ENCODE measurements at regions not wholly inside any gene's neighbourhood (a gene's known extent, or its start where the extent isn't known, plus 50 kb on each side); places are given as distances from the start of the nearest gene placed in this dataset.
A peak's percentile ranks its signal among the peaks of the same experiment; 100 is the strongest.
"Not testable (repeated sequence)": the region's sequence is repeated elsewhere in the genome, so short reads cannot be mapped to it uniquely, and the experiment has no call there.

DNA sequence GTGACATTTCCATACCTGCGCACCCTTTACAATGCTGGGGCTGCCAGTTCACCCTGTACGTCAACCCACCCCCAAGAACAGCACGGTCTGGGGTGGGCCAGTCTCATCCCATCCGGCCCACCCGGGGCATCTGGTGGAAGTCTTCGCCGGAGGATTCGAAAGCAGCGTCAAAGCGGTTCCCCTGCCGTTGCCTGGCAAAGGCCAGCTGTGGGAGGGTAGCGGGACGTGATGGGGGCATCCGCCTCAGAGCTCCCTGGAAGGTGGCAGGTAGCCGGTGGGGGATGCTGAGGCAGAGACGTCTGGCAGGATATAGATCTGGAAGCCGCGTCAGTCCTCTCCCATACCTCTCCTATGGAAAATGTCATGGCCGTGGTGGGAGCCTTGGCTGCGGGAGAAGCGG lies 749.1 kb upstream of the DEFB115 start:
- DNase-seq (ENCODE audit: low spot score), result not testable (repeated sequence)

DNA sequence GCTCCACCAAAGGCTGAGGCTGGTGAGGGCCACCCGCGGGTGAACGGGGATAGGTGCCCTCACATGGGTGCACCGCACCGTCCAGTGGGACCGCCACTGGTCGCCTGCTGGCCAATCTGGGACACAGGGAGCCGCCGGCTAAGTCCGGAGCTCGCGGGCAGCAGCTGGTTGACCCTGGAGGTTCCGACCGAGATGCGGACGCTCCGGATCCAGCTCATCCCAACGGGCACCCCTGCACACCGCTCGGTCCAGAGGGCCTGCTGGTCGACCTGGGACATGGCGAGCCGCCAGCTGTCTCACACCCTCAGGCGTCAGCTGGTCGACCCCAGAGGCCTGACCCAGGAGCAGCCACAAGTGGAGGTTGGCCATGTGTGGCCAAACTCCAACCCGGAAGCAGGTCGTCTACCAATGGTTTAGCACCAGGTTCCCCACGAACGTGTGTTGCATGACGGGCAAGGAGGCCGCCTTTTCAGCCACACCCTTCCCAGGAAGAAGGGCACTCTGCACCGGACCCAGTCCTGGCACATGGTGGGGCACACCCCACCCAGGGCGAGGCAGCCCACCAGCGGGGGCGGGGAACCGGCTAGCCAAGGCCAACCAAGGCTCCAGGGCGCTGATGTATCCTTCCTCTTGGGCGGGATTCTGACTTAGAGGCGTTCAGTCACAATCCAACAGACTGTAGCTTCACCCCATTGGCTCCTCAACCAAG lies 746.0 kb upstream of the DEFB115 start:
- DNase-seq (ENCODE audit: low spot score), result no peak

DNA sequence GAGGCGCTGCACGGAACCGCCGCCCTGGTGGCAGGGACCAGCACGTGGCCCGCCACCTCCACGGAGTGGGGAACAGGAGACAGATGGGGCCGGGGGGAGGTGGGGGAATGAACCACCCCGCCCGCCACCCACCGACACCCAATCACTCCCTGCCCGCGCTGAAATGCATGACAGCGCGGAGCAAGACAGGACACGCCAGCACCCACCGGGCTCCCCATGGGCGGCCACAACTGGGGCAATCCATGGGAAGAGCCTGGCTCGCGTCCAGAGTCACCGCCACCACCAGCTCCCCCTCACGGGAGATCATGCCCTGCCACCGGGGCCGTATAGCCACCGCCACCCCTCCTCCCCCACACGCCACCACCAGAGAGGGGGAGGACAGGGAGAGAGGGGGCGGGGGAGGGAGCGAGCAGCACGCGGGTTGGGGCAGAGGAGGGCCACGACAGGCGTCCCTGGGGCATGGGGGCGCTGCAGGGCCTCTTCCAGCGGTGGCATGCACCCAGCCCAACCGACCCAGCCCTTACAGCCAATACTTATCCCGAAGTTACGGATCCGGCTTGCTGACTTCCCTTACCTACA lies 744.3 kb upstream of the DEFB115 start:
- DNase-seq (ENCODE audit: low spot score), result no peak

DNA sequence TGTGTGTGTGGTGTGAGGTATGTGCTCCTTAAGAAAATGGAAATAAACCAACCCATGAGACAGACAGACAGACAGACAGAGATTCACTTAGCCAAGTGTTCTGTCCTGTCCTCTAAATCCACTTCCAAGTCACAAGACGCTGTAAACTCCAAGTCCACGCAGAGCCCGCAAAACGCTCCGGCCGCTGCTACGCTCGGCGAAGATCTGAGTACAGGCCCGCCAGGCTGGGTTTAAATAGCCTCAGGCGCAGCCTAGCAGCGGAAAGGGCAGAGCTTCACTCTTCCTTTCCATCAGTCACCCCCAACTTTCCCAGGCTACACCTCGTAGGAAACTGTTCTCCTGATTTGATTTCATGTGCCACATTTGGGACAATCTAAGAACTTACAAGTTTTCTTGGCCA lies 741.5 kb upstream of the DEFB115 start:
- not testable (repeated sequence) for DNase-seq (ENCODE audit: low spot score)

DNA sequence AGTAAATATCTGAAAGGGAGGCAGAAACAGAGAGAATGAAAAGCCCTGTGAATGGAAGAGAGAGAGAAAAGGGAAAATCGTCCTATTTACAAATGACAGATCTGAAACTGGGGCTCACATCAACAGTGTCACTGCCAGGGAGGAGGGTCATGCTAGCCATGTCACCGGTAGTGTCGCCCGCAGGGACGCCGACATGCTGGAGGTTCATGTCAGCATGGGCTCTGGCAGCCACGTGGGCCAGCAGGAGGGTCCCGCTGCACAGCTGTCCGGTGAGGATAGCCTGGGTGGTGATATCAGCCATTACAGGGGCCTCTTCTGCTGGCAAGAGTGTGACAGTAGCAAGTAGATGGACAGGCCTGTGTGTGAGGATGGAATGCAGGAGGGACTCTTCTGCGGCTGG lies 738.6 kb upstream of the DEFB115 start:
- DNase-seq (ENCODE audit: low spot score), result not testable (repeated sequence)

DNA sequence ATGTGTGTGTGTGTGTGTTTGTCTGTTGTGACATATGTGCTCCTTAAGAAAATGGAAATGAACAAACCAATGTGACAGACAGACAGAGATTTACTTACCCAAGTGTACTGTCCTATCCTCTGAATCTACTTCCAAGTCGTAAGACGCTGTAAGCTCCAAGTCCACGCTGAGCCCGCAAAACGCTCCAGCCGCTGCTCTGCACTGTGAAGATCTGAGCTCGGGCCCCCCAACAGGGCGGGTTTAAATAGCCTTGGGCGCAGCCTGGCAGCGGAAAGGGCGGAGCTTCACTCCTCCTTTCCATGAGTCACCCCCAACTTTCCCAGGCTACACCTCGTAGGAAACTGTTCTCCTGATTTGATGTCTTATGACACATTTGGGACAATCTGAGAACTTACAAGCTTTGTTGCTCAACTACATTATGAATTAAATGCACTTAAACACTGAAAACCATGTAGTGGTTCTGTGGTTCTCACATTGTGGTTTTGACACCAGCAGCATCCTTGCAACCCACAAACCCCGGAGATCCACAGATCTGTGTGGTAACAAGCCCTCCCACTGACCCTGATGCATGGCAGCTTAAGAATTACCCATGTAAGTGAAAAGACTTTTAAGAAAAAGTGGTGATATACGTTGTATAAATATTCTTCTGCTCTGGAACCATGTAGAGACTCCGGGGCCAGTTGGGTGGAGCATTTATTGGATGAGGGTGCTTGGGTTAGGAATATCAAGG lies 735.6 kb upstream of the DEFB115 start:
- DNase-seq (ENCODE audit: low spot score), result not testable (repeated sequence)

DNA sequence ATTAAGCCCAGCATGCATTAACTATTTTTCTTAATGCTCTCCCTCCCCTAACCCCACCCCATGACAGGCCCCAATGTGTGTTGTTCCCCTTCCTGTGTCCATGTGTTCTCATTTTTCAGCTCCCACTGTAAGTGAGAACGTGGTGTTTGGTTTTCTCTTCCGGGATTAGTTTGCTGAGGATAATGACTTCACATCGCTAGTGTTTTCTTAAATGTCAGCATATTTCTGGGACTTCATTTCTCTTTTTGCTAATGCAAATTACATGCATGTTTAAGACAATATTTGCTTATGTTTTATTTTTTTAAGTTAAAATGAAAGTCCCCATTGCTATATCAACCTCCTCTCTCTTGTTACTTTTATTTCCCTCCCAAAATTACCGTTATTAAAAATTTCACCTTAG lies 733.3 kb upstream of the DEFB115 start:
- DNase-seq (ENCODE audit: low spot score), result not testable (repeated sequence)

DNA sequence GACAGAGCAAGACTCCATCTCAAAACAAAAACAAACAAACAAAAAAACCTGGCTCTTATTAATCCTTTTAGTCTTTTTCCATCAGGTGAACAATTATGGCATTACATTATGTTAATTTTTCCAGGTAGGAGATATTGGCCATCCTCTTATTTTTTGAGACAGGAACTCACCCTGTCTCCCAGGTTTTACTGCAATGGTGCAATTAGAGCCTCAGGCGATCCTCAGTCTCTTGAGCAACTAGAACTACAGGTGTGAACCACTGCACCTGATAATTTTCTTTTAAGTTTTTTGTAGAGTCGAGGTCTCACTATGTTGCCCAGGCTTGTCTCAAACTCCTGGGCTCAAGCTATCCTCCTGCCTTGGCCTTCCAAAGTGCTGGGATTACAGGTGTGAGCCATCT lies 732.7 kb upstream of the DEFB115 start:
- not testable (repeated sequence) for DNase-seq (ENCODE audit: low spot score)

DNA sequence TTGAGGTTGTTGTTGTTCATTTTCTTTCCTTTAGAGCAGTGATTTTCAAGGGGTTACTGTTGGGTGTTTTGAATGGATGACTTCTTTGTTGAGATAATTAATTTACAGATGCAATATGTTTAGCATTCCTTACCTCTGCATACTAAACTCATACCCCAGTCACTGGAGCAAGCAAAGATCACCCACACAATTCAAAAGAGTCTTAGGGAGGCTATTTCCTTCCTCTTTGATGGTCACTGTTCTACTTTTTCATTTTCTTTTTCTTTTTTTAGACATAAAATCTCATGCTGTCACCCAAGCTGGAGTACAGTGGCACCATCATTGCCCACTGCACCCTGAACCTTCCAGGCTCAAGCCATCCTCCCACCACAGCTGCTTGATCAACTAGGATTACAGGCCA lies 723.8 kb upstream of the DEFB115 start:
- DNase-seq (ENCODE audit: low spot score), result not testable (repeated sequence)

DNA sequence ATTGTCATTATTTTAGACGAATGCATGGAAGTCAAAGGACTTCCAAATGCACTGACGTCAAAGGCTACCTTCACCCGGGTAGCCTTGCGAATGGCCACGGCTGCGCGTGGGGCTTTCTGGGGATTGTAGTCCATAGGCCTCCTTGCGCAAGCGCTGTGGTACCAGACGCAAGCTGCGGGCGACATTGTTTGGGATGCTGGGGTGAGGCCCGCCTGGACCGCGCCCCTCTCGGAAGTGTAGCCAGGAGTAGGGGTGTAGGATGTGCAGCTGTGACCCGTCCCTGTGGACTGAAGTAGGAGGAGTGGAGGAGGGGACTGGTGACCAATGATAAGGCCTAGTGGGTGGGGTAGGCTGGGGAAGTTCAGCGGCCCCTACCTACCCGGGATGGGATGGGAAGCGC lies 720.0 kb upstream of the DEFB115 start:
- DNase-seq (ENCODE audit: low spot score), result not testable (repeated sequence)

DNA sequence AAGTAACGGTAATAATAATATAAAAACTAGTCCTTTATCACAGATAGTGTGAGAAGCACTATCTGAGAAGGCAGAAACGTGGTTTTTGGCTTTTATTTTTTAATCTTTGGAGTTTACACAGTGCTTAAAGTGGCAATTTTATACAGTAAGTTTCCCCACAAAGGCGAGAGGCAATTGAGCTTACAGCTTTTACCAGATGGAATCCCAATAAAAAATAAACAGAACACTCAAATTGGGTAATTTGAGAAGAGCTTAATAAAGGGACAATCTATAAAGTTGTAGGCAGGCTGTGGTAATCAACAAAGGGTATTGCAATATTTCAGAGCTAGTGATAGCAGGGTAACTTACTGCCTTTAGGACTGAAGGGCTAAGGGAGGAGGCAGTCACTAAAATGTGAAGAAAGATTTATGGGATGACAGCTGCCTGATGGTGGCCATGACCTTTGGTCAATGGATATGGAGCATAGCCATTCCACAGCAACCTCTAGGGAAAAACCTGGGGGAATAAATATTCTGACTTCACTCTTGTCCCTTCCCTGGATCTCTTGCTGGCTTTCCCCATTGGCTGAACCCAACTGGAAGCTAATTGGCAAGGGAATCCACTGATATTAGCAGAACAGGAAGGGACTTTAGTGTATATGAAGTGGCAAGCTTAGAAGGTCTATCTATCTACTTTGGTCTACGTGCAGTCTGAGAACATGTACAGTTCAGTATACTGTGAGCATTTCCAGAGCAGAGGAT lies 717.0 kb upstream of the DEFB115 start:
- DNase-seq (ENCODE audit: low spot score), result not testable (repeated sequence)

DNA sequence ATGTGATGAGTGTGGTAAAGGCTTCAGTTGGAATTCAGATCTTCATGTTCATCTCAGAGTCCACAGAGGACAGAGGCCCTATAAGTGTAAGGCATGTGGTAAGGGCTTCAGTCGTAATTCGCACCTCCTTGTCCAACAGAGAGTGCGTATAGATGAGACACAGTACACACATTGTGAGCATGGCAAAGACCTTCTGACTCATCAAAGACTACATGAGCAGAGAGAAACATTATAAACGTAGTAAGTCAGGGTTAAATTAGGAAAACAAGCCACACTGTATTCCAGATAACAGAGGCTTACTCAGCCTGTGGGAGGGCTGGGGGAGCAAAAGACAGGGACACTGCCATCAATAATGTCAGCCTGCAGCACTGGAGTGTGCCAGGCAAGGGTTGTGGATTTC lies 706.2 kb upstream of the DEFB115 start:
- not testable (repeated sequence) for DNase-seq (ENCODE audit: low spot score)

DNA sequence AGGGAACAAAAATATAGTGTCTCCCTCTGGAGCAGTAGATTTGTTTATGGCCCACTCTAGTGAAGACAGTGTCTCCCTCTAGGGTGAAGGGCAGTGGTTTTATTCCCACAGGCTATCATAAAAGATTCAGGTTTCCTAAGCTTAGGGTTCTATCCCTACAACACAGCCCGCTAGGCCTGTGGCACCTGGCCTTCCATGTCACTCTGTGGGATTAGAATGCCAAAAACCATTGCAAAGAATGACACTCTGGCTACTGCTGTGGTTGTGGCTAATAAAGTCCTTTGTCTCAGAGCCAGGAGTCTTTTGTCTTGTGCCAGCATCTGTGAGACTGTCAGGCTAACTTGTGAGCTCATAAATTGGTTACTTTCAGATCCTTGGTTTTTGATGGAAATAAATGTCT lies 700.7 kb upstream of the DEFB115 start:
- DNase-seq (ENCODE audit: low spot score), result not testable (repeated sequence)

DNA sequence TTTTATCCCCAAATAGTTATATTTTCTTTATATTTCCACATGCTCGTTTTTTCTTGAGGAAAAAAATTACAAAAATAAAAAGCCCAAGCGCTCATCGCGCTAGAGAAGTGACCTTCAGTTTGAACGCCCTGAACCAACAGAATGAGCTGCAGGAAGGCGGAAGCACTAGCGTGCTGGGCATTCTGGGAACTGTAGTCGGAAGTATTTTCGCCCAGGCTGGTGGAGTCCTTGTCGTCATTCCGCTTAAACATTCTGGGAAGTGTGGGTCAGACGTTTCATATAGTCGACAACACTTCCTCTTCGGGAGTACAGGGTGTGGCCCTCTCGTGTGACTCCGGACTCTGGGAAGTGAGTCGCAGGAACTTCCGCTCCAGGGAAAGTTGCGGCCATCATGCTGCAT lies 692.4 kb upstream of the DEFB115 start:
- DNase-seq (ENCODE audit: low spot score), result not testable (repeated sequence)

DNA sequence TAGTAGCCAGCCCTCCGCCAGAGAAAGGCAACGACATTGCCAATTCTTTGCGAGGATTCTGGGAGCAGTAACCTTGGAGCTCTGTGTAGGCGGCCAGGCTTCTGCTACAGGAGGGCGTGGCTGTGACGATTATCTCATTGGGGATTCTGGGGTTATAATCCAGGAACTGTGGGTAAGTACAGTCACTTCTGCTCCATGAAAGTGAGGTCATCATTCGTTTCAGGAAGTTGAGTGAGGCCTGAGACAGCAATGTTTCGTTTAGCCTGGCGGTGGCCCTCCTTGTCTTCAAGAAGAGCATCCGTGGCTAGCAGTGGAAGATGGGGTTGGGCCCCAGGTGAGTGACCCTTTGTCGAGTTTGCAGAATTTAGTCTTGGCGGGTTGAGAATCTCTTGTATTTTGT lies 687.6 kb upstream of the DEFB115 start:
- DNase-seq (ENCODE audit: low spot score), result not testable (repeated sequence)

DNA sequence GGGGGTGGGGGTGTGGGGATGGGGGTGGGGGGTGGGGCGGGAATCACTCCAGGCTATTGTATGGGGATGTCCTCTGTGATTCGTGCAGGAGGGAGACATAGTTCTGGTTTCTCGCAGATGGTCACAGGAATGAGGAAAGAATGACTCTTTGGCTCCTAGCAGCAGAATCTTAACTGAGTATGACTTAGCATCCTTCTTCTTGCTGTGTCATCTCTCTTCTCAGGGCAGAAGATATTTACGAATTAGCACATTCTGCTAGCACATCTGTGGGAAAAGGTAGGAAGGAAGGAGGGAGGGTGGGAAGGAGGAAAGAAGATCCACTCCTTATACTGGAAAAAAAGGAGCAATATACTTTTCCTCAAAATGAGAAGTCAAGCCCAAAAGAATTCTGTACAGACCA lies 686.8 kb upstream of the DEFB115 start:
- not testable (repeated sequence) for DNase-seq (ENCODE audit: low spot score)

DNA sequence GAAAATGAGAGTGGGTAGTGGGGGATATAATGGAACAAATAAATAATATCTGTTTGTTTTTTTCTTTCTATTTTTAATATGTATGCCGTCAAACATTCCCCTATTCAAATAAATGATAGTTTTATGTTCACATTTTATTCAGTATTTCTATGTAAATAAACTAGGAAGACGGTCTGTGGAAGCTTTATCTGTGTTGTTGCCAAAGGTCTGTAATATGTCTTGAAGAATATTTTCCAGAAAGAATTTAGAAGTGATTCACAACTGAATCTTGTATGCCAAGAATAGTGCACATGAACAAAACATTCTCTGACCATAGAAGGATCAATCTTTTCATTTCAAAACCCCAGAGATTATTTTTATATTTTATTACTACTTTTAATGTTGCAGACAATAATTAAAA lies 683.1 kb upstream of the DEFB115 start:
- DNase-seq (ENCODE audit: low spot score), result not testable (repeated sequence)

DNA sequence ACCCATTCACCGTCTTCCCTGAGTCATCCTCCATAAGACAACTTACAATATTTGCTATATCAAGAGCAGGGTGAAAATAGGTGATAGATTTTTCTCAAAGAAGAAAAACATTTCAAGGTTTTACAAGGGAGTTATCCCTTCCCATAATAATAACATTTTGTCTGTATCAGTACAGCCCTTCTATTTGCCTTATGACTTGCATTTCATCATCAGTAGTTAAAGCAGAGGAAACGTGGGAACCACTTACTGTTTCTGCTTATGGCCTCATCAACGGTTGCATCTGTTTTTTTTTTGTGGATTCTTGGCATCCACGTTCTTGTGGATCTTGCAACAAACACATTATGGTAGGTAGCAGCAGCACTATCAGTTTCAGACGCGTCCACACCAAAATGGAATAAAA lies 678.4 kb upstream of the DEFB115 start:
- DNase-seq (ENCODE audit: low spot score), result not testable (repeated sequence)

DNA sequence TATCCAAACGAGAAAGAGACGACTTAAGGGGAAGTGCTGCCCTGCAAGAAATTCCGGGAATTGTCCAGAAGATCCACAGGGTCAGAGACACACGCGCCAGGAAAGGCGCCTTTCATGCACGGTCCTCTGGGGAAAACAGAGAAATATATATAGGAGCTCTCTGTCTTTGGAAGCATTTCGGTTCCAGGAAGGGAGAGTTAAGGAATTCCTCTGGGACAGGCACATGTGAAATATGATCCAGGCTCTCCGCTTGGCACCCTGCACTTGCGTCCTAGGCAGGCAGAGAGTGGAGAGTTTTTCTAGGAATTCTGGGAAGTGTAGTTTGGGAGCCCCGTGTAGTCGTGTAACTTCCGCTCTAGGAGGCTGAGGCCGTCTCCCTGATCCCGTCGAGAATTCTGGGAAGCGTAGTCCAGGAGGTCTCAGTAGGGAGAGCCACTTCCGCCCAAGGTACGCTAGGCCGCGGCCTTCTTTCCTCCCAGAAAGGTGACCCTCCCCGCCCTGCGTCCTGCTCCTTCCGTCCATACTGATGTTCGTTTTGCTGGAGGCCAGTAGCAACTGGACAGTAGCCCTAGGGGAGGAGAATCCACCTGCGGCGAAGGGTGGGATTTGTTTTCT lies 677.5 kb upstream of the DEFB115 start:
- peak; percentile 48 for DNase-seq (ENCODE audit: low spot score)

DNA sequence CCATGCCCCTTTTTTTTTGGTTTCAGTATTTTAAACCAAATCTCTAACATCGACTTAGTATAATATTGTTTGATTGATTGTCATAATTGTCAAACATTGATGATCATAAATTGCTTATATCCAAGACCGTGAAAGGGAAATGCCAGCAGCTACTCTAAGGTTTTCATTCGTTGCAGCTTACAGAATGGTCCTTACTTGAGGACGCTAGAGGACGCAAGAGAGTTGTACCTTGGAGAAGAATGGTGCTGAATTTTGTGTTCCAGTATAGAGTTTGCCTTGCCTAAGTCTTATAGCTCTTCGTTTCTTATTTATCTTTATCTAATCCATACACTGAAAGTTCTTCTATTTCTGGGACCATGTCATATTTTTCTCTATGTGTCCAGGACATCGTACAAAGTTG lies 675.6 kb upstream of the DEFB115 start:
- not testable (repeated sequence) for DNase-seq (ENCODE audit: low spot score)

DNA sequence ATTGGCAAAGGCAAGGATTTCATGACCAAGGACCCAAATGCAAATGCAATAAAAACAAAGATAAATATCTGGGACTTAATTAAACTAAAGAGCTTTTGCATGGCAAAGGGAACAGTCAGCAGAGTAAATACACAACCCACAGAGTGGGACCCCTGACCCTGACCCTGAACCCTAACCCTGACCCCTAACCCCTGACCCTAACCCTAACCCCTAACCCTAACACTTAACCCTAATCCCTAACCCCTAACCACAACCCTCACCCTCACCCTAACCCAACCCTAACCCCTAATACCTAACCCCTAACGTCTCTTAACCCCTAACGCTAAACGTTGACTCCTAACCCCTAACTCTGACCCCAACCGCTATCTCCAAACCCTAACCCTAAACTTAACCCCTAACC lies 673.1 kb upstream of the DEFB115 start:
- not testable (repeated sequence) for DNase-seq (ENCODE audit: low spot score)

DNA sequence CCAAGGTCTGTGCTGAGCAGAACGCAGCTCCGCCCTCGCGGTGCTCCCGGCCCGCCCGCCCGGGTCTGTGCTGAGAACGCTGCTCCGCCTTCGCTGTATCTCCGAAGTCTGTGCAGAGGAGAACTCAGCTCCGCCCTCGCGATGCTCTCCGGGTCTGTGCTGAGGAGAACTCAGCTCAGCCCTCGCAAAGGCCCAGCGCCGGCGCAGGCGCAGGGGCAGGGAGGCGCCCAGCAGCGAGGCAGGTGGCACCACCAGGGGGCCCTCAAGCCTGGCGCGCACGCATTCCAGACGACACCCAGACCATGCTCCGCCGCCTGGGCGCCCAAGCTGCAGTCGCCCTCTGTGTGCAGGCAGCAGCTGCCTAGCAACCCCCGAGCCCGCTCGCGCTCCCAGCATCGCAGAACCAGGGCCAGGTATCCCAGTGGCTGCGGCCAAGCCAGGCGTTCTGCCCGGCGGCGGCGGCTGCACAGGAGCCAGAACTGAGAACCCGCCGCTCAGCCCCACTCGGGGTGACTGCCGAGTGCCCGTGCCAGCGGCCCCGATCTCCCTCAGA lies 672.1 kb upstream of the DEFB115 start:
- not testable (repeated sequence) for DNase-seq (ENCODE audit: low spot score)
